Breast epithelium (tissue), 3 donors: ENCODE measurements at regions not wholly inside any gene's neighbourhood (a gene's known extent, or its start where the extent isn't known, plus 50 kb on each side); places are given as distances from the start of the nearest gene placed in this dataset.

Source experiments
- POLR2AphosphoS5 ChIP-seq, 3 donors: sonication (generic); formaldehyde crosslinking; IDR thresholded peaks; one replicate each; pipeline ENCODE4 v1.6.1; 2017; ENCODE audit warnings: antibody characterized with exemption in 3 of 3
- TF ChIP-seq, protein P1 (sequence below), 3 donors: fragments of 450-650 bp; IDR thresholded peaks; one replicate each; pipeline ENCODE4 v1.5.1; 2016 to 2017; ENCODE audit warnings: antibody characterized with exemption in 3 of 3, mild to moderate bottlenecking in 3 of 3, moderate library complexity in 3 of 3

DNA sequence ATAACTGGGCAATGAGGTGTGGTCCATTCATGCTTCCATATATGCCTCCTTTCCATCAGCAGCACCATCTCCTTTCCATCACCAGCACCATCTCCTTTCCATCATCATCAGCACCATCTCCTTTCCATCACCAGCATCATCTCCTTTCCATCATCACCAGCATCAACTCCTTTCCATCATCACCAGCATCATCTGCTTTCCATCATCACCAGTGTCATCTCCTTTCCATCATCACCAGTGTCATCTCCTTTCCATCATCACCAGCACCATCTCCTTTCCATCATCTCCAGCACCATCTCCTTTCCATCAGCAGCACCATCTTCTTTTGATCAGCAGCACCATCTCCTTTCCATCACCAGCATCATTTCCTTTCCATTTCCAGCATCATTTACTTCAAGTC lies 297.5 kb upstream of the SPHKAP start:
- no peak for TF ChIP-seq POLR2AphosphoS5 (IDR thresholded peaks at IDR 0.05)
- TF ChIP-seq, protein P1, sequence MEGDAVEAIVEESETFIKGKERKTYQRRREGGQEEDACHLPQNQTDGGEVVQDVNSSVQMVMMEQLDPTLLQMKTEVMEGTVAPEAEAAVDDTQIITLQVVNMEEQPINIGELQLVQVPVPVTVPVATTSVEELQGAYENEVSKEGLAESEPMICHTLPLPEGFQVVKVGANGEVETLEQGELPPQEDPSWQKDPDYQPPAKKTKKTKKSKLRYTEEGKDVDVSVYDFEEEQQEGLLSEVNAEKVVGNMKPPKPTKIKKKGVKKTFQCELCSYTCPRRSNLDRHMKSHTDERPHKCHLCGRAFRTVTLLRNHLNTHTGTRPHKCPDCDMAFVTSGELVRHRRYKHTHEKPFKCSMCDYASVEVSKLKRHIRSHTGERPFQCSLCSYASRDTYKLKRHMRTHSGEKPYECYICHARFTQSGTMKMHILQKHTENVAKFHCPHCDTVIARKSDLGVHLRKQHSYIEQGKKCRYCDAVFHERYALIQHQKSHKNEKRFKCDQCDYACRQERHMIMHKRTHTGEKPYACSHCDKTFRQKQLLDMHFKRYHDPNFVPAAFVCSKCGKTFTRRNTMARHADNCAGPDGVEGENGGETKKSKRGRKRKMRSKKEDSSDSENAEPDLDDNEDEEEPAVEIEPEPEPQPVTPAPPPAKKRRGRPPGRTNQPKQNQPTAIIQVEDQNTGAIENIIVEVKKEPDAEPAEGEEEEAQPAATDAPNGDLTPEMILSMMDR (IDR thresholded peaks at IDR 0.05): no peak
